ENCODE measurements at regions not wholly inside any gene's neighbourhood (a gene's known extent, or its start where the extent isn't known, plus 50 kb on each side); places are given as distances from the start of the nearest gene placed in this dataset.

GRCh38 chr10:131400513-131400912 lies 89.0 kb upstream of the TCERG1L start:
- TF ChIP-seq EP300 (IDR thresholded peaks at IDR 0.05) (no peak), POLR2A (IDR thresholded peaks at IDR 0.05) (no peak), CTCF (IDR thresholded peaks at IDR 0.05) (no peak)

Data from gastroesophageal sphincter (tissue), 3 donors.